IPS-NIHi11 (cell line): ENCODE measurements at regions not wholly inside any gene's neighbourhood (a gene's known extent, or its start where the extent isn't known, plus 50 kb on each side); places are given as distances from the start of the nearest gene placed in this dataset.

Source experiments
- DNase-seq: peaks from one replicate; pipeline ENCODE4 v3.0.0; 2012; ENCODE audit warnings: mixed read lengths, low spot score

DNA sequence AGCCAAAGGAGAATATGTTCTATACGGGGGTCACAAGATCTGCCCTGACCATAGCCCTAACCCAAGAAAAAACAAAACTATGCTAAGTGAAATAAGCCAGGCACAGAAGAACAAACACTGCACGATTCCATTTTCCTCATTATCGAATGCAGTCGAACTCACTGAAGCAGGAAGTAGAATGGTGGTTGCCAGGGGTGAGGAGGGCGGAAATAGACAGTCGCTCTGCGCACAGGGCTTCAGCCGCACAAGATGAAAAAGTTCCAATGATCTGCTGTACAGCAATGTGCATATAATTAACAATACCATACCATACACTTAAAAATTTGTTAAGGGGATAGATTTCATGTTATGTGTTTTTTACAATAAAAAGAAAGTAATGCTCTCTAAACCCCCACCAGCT is 257.7 kb downstream of the TXNL1 start:
- DNase-seq, result no peak

GRCh38 chr18:56379256-56379655 is 259.1 kb downstream of the TXNL1 start:
- no peak for DNase-seq

- no peak for DNase-seq
Observed at GRCh38 chr18:56377231-56377630, 261.2 kb downstream of the TXNL1 start.

- DNase-seq, result no peak
Observed at GRCh38 chr18:56374007-56374655, 264.3 kb downstream of the TXNL1 start.

- DNase-seq, result no peak
Observed at GRCh38 chr18:56373601-56374000, 264.8 kb downstream of the TXNL1 start.

- no peak for DNase-seq
Observed at GRCh38 chr18:56368066-56368465, 270.3 kb downstream of the TXNL1 start.

DNA sequence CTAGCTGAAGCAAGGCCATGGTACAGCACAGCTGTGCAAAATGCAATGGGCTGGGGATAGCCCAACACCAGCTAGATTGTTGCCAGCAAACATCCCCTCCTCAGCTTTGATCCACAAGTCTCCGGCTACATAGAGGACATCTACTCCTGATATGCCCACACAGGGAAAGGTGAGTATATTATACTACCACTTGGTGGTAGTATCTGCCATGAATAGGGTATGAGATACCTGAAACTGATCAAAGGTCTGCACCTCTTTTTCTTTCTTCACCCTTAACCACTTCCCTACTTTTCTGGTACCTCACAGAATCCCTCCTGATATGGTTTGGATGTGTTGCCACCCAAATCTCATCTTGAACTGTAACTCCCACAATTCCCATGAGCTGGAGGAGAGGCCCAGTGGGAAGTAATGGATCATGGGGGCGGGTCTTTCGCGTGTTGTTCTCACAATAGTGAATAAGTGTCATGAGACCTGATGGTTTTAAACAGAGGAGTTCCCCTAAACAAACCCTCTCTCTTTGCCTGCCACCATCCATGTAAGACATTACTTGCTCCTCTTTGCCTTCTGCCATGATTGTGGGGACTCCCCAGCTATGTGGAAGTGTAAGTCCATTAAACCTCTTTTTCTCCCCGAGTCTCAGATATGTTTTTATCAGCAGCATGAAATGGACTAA is 279.6 kb downstream of the TXNL1 start:
- DNase-seq, result no peak

- DNase-seq, result no peak
Observed at GRCh38 chr18:56353663-56354260, 284.6 kb downstream of the TXNL1 start.

DNA sequence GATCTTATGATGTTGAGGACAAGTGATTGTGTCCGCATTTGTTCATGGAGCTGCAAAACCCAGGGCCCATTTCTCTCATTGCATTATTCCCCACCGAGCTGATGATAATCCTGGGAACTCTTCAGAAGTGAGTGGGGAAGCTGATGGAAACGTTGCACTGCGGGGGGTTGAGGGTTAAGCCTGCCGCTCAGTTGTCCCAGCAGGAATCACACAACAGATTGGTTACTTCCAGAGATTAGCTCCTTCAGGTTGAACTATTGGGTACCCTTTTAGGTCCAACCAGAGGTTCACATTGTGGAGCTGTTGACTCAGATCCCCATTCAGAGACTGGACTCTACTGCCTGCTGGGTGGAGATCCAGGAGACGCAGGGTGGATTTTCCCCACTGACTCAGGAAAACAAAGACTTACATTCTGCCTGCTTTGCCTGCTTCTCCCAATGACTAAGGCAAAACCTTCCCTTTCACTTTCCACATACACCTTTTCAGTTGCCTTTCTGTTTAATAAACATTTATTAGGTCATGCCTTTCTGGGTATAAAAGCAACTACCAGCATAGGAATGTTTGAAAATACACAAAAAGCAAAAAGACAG is 286.4 kb downstream of the TXNL1 start:
- no peak for DNase-seq

DNA sequence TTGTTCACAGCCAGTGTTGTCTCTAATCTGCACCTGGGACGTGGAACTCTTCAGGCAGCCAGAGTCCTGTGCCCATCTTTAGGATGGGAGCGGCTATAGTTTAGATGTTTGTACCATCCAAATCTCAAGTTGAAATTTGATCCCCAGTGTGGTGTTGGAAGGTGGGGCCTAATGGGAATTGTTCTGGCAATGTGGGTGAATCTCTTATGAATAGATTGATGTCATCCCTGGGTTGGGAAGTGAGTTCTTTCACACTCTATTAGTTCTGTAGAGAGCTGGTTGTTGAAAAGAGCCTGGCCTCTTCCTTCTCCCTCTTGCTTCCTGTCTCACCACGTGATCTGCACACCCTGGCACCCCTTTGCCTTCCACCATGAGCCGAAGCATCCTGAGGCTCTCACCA is 300.9 kb downstream of the TXNL1 start:
- no peak for DNase-seq

- no peak for DNase-seq
Observed at GRCh38 chr18:56333839-56334238, 304.6 kb downstream of the TXNL1 start.

DNA sequence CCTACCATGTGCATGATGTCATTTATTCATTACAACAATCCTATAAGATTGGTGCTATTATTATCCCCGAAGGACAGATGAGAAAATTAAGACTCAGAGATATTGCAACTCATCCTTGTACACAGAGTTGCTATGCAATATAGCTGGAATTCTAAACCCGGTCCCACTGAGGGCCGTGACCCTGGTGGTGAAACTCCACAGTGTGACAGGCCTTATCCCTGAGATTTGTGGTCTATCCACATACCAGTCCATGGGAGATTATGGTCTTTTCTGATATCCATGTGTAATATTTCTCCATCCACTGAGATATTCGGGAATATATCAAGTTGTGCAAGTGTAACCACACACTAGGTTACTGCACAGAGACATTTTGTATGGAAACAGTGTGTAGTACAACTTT is 305.2 kb downstream of the TXNL1 start:
- DNase-seq, result no peak

- DNase-seq, result no peak
Observed at GRCh38 chr18:56332371-56332770, 306.0 kb downstream of the TXNL1 start.

GRCh38 chr18:56330366-56331110 is 307.9 kb downstream of the TXNL1 start:
- DNase-seq, result no peak

GRCh38 chr18:56329536-56329935 is 308.9 kb downstream of the TXNL1 start:
- DNase-seq, result no peak

- DNase-seq, result no peak
Observed at GRCh38 chr18:56327191-56327885, 311.1 kb downstream of the TXNL1 start.

- no peak for DNase-seq
Observed at GRCh38 chr18:56326336-56327072, 311.9 kb downstream of the TXNL1 start.

DNA sequence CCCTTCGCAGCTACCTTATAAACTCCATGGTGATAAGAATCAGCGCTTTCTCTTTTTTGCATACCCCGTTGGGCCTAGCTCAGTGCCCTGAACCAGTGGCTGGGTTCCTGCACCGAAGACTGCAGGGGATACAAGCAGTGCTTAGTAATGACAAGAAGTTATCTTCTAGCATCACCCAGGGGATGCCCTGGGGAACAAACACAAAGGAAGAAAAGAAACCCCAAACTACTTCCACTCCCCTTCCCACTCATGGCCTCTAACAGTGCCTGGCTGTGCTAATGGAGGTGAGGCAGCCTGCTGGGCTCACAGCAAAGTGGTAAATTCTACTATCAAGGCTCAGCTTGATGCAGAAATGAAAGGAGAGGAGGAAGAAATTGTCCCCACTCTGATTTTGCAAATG is 314.7 kb downstream of the TXNL1 start:
- DNase-seq, result no peak

DNA sequence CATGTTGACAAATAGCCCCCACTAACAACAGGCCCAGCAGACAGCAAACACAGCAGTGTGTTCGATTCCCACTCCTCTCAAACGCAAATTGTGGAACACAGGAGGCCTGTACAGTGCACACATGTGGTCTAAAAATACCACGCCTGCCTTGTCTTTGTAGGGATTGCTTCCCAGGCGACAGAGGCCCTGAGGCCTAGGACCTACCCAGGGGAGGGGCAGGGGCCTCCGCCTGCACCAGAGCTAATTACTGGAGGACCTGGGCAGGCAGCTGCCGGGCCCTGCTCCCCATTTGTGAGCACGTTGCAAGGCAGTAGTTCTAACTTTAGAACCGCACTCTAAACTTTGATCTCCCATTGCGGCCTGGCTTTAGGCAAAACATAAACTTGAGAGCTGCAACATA is 316.0 kb downstream of the TXNL1 start:
- no peak for DNase-seq

DNA sequence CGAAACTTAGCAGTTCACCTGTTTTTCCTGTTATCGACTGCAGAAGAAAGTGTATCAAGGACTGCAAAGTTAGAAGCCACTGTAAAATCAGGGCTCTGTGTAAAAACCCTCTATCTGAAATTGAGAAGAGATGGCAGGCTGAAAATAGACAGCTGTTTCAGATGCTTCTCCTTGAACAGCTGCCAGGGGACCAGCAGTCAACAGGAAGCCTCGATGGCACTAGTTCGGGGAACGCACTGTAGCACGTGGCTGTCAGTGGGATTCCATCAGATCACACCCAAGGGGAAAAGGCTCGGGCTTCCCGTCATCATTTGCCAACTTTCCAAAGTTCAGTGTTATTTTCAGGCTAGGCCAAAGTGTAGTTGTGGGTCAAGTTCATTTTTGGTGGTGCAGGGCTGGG is 316.9 kb downstream of the TXNL1 start:
- no peak for DNase-seq

GRCh38 chr18:56319953-56320352 is 318.4 kb downstream of the TXNL1 start:
- no peak for DNase-seq
